HG03565 (cell line): ENCODE measurements at regions not wholly inside any gene's neighbourhood (a gene's known extent, or its start where the extent isn't known, plus 50 kb on each side); places are given as distances from the start of the nearest gene placed in this dataset.
"Not testable (repeated sequence)": the region's sequence is repeated elsewhere in the genome, so short reads cannot be mapped to it uniquely, and the experiment has no call there.

Experiments used
- ATAC-seq: cut with Tn5 transposase; IDR thresholded peaks from one replicate; pipeline ENCODE4 v1.9.1; 2021; ENCODE audit warnings: mild to moderate bottlenecking, moderate library complexity; ENCODE audit not compliant: unreplicated experiment

- ATAC-seq = no peak
Measured at GRCh38 chr7:156324201-156324600, 316.4 kb upstream of the RNF32 start.

GRCh38 chr7:156321430-156321829 lies 319.1 kb upstream of the RNF32 start:
- ATAC-seq = not testable (repeated sequence)

- no peak for ATAC-seq
Measured at GRCh38 chr7:156318926-156319325, 321.6 kb upstream of the RNF32 start.

- ATAC-seq = no peak
Measured at GRCh38 chr7:156318426-156318825, 322.1 kb upstream of the RNF32 start.

GRCh38 chr7:156309016-156309620 lies 331.5 kb upstream of the RNF32 start:
- no peak for ATAC-seq

- no peak for ATAC-seq
Measured at GRCh38 chr7:156307193-156307592, 333.4 kb upstream of the RNF32 start.

GRCh38 chr7:156305351-156305750 lies 335.2 kb upstream of the RNF32 start:
- ATAC-seq = no peak

GRCh38 chr7:156282816-156283215 lies 357.8 kb upstream of the RNF32 start:
- ATAC-seq = no peak

GRCh38 chr7:156279635-156280034 lies 360.9 kb upstream of the RNF32 start:
- ATAC-seq = no peak

- ATAC-seq = no peak
Measured at GRCh38 chr7:156275292-156275691, 365.3 kb upstream of the RNF32 start.

GRCh38 chr7:156274557-156274956 lies 366.0 kb upstream of the RNF32 start:
- no peak for ATAC-seq

GRCh38 chr7:156261581-156261980 lies 379.0 kb upstream of the RNF32 start:
- ATAC-seq = no peak

- ATAC-seq = no peak
Measured at GRCh38 chr7:156257904-156258303, 382.7 kb upstream of the RNF32 start.

- ATAC-seq = no peak
Measured at GRCh38 chr7:156255635-156256034, 384.9 kb upstream of the RNF32 start.

- ATAC-seq = no peak
Measured at GRCh38 chr7:156251861-156252260, 388.7 kb upstream of the RNF32 start.

- no peak for ATAC-seq
Measured at GRCh38 chr7:156240532-156240931, 400.0 kb upstream of the RNF32 start.

- ATAC-seq = no peak
Measured at GRCh38 chr7:156238366-156239133, 402.0 kb upstream of the RNF32 start.

- ATAC-seq = no peak
Measured at GRCh38 chr7:156237614-156238013, 403.0 kb upstream of the RNF32 start.

- ATAC-seq = no peak
Measured at GRCh38 chr7:156236936-156237599, 403.5 kb upstream of the RNF32 start.

GRCh38 chr7:156236181-156236889 lies 404.2 kb upstream of the RNF32 start:
- no peak for ATAC-seq

- ATAC-seq = no peak
Measured at GRCh38 chr7:156234666-156235494, 405.7 kb upstream of the RNF32 start.
